Left renal pelvis (tissue), 4 donors: ENCODE measurements at regions not wholly inside any gene's neighbourhood (a gene's known extent, or its start where the extent isn't known, plus 50 kb on each side); places are given as distances from the start of the nearest gene placed in this dataset.
"Not testable (repeated sequence)": the region's sequence is repeated elsewhere in the genome, so short reads cannot be mapped to it uniquely, and the experiment has no call there.

ENCODE experiments used
- DNase-seq, 4 donors: peaks; one replicate each; pipeline ENCODE4 v3.0.0-alpha.2; 2013; ENCODE audit warnings: low read depth in 4 of 4, low spot score in 3 of 4

DNA sequence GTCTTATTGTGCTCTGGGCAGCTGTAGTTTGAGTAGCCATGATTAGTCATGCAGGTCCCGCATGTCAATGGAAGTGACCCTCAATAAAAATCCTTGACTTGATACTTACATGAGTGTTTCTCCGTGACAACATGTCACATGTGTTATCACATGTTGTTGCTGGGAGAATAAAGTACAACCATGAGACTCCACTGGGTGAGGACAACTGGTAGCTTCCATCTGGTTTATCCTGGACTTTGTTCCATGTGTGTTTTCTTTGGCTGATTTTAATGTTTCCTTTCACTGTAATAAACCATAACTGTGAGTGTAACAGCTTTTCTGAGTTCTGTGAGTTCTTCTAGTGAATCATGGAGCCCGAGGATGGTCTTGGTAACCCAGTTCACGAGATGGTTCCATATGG lies 63.1 kb upstream of the NDN start:
- no peak for DNase-seq

DNA sequence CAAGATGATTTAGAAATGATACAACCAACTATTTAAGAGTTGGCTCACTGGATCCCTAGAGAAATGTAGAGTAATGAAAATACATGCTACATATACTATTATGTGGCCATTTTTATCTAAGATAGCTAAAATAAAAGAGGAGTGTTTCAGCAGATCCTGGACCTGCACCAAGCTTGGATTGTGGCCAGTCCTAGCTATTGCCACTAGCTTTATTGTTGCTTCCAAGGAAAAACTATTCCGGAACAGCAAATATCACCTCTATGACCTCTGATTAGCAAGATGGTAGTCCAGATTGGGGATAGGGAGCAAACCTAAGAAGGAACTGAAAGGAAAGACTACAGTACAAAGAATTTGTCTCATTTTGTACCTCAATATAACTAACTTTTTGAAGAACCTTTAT lies 63.7 kb upstream of the NDN start:
- DNase-seq = no peak

DNA sequence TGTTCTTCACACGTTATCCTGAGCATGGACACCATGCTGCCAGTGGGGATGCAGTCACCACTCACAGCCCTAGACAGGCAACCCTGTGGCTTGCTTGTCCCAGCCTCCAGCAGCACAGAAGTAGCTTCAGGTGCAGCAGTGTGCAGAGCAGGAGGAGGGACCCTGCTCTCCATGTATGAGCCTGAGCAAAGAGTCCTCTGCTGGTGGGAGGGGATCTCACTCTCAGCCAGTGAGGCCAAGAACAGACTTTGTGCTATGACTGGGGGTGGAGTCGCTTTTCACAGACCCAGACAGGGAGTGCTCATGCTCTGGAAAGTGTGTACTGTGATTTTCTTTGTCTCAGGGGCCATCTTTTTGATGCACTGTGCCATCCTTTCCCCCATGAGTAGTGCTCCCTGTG lies 66.1 kb upstream of the NDN start:
- DNase-seq = no peak

GRCh38 chr15:23758891-23759290 lies 71.8 kb upstream of the NDN start:
- DNase-seq = no peak

DNA sequence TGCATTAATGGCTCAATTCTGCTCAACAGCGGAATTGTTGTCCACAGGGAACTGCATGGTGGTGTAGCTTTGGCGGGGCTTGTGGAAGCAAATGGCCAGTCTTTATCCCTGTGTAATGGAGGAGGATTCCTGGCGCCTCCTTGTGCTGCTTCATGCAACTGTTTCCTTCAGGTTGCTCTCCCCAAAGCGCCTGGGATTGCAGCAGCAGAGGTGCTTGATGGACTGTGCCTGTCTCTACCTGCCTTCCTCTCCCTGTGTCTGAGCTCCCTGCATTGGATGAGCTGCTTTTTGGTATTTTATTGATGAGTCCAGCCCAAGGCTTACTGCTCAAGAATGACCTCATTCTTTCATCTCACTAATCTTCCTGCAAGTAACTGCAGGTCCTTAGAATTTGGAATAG lies 72.9 kb upstream of the NDN start:
- DNase-seq = no peak

DNA sequence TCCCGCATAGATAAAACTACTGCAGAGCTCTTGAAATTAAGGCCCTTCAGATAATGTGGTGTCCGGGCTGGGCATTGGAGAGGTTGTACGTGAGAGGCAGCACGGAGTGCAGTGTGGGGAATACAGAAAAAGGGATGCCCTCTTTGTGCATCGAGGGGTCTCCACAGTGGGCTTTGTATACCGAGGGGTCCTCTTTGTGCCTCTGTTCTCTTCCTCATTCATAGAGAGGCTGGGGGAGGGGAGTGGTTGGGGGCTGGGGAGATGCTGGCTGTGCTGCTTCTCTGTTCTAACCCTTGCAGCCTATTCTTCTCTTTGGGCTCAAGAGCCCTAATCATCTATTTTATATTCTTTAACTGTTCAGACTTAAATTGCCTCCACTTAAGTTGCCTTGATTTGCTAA lies 74.3 kb upstream of the NDN start:
- no peak for DNase-seq

- no peak for DNase-seq
Observed at GRCh38 chr15:23762026-23762425, 74.9 kb upstream of the NDN start.

GRCh38 chr15:23763021-23763420 lies 75.9 kb upstream of the NDN start:
- no peak for DNase-seq

- no peak for DNase-seq
Observed at GRCh38 chr15:23764306-23764705, 77.2 kb upstream of the NDN start.

- DNase-seq = no peak
Observed at GRCh38 chr15:23764716-23765115, 77.6 kb upstream of the NDN start.

DNA sequence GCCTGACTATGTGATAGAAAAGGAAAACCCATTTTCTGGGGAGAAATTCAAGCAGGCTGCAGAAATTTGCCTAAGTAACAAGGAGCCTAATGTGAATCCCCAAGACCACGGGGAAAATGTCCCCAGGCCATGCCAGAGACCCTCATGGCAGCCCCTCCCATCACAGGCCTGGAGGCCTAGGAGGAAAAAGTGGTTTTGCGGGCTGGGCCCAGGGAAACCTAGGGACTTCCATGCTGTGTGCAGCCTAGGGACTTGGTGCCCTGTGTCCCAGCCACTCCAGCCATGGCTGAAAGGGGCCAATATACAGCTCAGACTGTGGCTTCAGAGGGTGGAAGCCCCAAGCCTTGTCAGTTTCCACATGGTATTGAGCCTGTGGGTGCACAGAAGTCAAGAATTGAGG lies 79.7 kb upstream of the NDN start:
- DNase-seq = not testable (repeated sequence)

- DNase-seq = no peak
Observed at GRCh38 chr15:23773093-23773492, 86.0 kb upstream of the NDN start.

DNA sequence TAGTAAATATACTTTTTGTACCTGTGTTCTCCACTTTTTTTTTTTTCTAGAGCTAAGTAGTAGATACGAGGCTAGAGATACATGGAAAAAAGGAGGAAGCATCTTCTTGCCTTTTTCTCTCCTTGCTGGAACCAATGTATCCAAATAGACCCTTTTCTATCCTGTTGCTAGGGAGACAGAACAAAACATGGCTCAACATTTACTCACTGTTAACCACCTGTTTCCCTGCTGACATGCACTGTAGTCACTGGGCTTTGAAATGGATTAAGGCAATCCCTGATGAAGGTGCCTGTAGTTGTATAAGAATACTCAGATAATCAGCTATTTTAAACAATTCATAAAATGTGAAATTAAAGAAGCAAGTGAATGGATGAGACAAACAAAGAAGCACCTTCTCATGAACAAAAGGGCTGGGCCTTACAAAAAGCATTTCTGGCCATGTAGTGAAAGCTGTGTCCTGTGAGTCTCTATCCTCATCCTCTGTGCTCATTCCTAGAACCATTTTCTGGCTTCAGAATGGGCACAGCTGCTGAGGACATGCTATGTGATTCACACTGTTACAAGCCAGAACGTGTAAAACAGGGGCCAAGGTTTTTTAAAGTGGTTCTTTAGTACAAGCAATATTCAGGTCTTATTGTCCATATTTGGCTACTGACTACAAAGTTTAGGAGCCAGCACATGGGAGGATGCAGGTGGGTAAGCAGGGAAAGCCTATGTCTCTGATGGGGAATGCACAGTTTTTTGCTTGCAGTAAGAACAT lies 100.4 kb upstream of the NDN start:
- DNase-seq = no peak

- DNase-seq = no peak
Observed at GRCh38 chr15:23793191-23793680, 106.1 kb upstream of the NDN start.

- peak in 2 of 4 donors; percentile 3 to 14 for DNase-seq
Observed at GRCh38 chr15:23797747-23798446, 110.8 kb upstream of the NDN start.

DNA sequence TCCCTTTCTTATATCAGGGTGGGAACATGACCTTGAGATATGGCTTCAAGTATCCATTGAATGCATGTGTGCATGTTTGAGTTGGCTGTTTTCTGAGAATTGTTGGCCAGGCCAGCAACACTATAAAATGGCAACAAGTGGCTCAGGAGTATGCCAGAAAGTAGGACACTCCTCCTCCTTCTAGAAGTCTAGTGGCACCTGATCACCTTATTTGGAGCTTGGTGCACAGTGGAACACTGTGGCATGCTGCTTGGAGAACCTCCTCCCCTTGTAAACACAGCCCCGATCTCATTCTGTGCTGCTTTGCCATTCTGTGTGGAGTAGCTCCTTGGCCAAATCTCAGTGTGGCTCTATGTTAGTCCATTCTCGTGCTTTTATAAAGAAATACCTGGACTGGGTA lies 114.8 kb upstream of the NDN start:
- DNase-seq = no peak

- not testable (repeated sequence) for DNase-seq
Observed at GRCh38 chr15:23802896-23803435, 115.9 kb upstream of the NDN start.

DNA sequence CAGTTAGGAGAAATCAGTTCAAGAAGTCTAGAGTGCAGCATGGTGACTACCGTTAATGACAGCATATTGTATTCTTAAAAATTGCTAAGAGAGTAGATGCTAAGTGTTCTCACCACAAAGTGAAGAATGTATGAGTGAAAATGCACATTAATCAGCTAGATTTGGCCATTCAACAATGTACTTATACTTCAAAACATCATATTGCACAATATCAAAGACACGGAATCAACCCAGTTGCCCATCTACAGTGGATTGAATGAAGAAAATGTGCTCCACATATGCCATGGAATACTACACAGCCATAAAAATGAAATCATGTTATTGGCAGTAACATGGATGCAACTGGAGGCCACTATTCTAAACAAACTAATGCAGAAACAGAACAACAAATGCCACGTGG lies 119.9 kb upstream of the NDN start:
- DNase-seq = no peak

- no peak for DNase-seq
Observed at GRCh38 chr15:23823508-23823907, 136.4 kb upstream of the NDN start.

GRCh38 chr15:23828786-23829185 lies 141.7 kb upstream of the NDN start:
- DNase-seq = no peak

DNA sequence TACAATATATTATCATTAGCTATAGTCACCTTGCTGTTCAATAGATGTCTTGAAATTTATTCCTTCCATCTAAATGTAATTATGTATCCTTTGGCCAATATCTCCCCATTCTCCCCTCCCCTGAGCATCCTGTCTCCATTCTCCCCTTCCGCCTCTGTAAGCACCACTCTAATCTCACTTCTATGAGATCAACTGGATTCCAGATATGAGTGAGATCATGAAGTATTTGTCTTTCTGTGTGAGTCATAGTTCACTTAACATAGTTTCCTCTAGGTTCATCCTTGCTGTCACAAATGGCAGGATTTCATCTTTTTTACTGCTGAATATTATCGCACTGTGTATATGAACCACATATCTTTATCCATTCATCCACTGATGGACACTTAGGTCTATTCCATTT lies 148.8 kb upstream of the NDN start:
- no peak for DNase-seq

DNA sequence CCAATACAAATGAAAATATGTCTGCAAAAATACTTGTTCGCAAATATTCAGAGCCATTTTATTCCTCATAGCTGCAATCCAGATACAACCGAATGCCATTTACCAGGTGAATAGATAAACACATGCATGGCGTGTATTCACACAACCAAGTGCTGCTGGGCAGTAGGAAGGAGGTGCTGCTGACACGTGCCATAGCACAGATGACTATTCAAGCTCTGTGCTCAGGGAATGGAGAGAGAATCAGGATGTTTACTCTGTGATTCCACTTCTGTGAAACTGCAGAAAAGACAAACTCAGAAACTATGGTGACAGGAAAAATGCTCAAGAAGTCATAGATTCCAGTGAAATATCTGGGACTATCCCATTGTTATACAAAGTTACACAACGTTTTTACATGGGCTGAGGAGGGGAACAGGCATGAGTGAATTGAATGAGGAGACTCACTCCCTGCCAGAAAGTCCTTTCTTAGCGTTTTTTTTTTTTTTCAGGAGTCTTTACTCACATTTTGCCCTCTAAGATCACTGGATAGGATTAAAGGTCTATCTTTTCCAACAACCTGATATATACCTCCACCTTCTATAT lies 152.9 kb upstream of the NDN start:
- no peak for DNase-seq
